ENCODE measurements at regions not wholly inside any gene's neighbourhood (a gene's known extent, or its start where the extent isn't known, plus 50 kb on each side); places are given as distances from the start of the nearest gene placed in this dataset.

- DNase-seq: peak; percentile 13 to 27
Observed at GRCh38 chr2:111632661-111633060, 251.3 kb downstream of the ANAPC1 start.

DNA sequence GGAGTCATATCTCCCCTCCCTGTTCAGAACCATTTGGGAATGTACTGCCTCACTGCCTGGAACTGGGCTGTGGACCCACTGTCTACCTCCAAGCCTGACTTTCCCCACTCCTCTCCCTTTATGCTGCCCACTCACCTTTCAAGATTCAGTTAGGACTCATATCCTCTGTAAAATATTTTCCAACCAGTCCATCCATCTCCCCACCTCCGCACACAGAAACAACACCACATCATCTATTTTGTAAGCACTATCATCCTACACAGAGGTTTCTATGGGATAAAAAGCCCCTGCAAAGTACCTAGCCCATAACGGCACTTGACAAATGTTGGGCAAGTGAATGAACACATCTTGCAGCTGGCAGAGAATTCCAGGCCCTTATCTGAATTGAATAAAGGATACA is 250.8 kb downstream of the ANAPC1 start:
- DNase-seq: no peak

- no peak for DNase-seq
Observed at GRCh38 chr2:111633643-111634042, 250.3 kb downstream of the ANAPC1 start.

DNA sequence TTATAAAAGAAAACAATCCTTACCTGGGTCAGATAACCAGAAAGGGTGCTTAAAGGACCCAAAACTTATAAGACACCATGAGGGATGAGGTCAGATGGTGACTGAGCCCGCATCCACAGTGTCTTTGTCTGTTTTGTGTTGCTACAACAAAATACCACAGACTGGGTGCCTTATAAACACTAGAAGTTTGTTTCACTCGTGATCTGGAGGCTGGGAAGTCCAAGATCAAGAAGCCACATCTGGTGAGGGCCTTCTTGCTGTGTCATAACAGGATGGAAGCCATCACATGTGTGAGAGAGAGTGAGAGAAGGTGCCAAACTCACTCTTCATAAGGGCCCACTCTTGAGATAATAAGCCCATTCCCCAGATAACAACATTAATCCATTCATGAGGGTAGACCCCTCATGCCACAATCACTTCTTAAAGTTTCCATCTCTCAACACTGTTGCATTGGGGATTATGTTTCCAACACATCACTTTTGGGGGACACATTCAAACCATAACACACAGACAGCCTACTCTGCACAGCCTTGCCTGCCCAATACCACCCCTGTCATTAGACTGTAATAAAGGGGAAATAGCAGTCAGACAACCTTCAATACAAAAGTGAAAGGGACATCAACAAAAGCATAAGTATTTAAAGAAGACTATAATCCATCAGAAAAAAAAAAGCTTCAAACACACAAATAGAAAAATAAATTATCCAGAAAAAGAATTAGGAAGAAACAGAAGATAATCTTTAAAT is 249.8 kb downstream of the ANAPC1 start:
- DNase-seq: peak; percentile 31 to 33

GRCh38 chr2:111634995-111635538 is 248.9 kb downstream of the ANAPC1 start:
- no peak for DNase-seq

- DNase-seq: no peak
Observed at GRCh38 chr2:111636905-111637304, 247.1 kb downstream of the ANAPC1 start.

- DNase-seq: no peak
Observed at GRCh38 chr2:111638274-111638877, 245.6 kb downstream of the ANAPC1 start.

GRCh38 chr2:111640480-111640879 is 243.5 kb downstream of the ANAPC1 start:
- DNase-seq: no peak

- DNase-seq: no peak
Observed at GRCh38 chr2:111642586-111643327, 241.2 kb downstream of the ANAPC1 start.

- DNase-seq: no peak
Observed at GRCh38 chr2:111643759-111644158, 240.2 kb downstream of the ANAPC1 start.

DNA sequence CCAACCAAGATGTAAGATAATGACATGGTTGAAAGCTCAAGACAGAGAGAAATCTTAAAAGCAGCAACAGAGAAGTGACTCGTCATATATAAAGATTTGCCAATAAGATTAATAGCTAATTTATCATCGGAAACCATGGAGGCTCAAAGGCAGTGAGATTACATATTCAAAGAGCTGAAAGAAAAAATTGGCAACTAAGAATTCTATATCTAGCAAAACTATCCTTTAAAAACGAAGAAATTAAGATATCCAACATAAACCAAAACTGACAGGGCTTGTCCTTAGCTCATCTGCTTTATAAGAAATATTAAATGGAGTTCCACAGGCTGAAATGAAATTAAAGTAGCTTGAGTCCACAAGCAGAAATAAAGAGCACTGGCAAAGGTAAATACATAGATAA is 236.6 kb downstream of the ANAPC1 start:
- no peak for DNase-seq

- no peak for DNase-seq
Observed at GRCh38 chr2:111652038-111652437, 232.0 kb downstream of the ANAPC1 start.

GRCh38 chr2:111652681-111653080 is 231.3 kb downstream of the ANAPC1 start:
- no peak for DNase-seq

DNA sequence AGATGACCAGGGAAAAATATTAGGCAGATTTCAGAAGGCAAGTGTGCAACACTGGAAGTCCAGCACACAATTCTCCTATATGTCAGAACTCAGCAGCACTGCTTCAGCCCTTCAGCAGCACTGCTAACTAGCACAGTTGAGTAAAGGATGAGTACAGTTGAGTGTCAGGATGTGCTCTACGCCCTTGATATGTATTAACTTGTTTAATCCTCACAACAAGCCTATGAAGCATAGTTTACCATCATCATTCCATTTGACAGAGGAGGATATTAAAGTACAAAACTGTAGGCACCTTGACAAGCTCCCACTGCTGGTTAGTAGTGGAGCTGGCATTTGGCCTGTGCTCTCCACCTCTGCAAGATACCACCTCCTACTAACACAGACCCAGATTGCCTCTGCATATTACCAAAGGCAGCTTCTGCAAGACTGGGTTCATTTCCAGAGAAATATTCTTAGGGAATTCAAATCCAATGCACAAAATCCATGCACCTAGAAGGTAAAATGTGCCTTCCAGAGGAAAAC is 230.8 kb downstream of the ANAPC1 start:
- DNase-seq: no peak

GRCh38 chr2:111653913-111654312 is 230.1 kb downstream of the ANAPC1 start:
- no peak for DNase-seq

DNA sequence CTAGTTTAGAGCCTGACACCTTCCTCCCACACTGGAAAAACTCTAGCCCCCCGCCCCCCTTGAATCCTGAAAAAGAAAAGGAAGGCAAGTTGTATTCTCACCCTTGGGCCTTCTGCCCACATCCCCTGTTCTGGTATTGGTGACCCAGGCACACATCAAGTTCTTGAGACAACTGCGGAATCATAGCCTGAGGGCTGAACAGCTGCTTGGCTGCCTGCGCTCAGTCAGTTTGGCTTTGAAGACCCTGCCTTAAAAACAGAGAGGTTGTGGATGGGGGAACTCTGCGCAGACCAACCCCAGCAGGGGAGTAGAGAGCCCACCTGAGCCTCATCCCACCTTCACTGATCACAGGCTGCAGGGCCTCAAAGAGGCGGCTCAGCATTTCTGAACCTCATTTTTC is 229.2 kb downstream of the ANAPC1 start:
- no peak for DNase-seq

DNA sequence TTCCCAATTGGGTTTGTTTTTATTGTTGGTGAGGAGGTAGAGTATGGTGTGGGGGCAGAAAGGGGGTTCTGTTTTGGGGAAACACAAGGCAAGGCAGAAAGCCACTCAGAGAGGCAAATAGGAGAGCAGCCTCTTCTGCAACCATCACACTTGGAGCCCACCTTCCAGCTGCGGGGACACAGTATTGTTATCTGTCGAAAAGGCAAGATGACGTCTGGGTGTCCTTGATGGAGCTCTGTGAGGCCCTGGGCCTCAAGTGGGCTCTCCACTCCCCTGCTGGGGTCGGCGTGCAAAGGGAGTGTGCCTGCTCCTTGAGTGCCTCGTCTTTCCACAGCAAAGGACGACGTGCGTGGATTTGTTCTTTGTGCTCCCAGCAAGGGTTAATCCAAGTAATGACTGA is 227.6 kb downstream of the ANAPC1 start:
- no peak for DNase-seq

- no peak for DNase-seq
Observed at GRCh38 chr2:111656894-111657293, 227.1 kb downstream of the ANAPC1 start.

GRCh38 chr2:111657351-111657975 is 226.5 kb downstream of the ANAPC1 start:
- DNase-seq: no peak

- DNase-seq: peak in 1 of 2 donors; percentile 52
Observed at GRCh38 chr2:111659361-111660333, 224.3 kb downstream of the ANAPC1 start.

DNA sequence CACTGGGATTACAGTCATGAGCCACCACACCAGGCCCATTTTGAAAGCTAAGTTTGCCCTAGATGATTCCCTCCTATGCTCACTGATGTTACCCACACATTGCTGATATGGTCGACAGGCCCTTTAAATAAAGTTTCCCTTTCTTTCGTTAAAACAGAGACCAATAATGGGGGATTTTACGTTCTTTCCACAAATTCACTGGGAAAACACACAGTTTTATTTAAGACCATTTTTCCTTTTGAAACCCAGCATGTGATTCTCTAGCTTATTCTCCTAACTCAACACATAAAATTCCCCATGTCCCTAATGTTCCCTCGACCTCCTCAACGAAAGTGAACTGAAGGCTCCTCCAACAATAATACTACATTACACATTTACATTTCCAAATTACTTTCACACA is 223.2 kb downstream of the ANAPC1 start:
- no peak for DNase-seq
